ENCODE measurements at regions not wholly inside any gene's neighbourhood (a gene's known extent, or its start where the extent isn't known, plus 50 kb on each side); places are given as distances from the start of the nearest gene placed in this dataset.
"Not testable (repeated sequence)": the region's sequence is repeated elsewhere in the genome, so short reads cannot be mapped to it uniquely, and the experiment has no call there.

DNA sequence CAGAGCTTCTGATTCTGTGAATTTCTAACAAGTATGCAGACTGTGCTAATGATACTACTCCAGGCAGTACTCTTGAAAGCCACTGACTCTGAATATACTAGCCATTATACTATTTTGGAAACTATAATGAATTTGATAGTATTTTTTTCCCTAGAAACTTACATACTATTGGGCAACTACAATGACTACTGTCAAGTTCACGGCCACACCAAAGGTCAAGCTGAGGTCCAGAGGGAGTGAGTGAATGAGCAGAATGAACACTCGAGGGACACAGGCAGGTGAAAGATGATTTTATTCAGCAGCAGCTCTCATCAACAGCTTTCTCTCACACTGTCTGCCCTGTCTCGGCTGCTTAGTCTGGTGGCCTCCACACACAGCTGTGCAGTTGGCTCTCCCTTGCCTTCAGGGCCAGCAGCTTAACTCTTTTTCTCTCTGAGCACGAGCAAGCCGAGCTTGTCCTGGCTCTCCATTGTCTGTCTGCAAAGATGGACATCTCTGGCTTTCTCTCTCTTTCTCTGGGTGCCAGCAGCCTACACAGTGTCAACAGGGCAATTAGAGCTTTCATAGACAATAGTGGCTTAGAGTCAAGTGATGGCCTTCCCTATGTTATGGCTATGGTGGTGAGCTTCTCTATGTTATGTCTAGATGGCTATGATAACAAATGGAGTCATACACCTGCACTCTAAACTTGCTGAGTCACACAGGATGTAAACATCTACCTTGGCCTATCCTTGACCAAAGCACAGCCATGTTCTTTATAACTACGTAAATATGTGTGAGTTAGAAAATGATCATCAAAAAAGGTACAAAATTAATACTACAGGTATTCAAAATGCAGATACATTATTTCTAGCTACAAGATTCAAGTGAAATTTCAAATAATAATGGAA is 362.4 kb downstream of the CGGBP1 start:
- TF ChIP-seq CTCF (conservative IDR thresholded peaks at IDR 0.05; ENCODE audit: low read depth), result no peak
- DNase-seq (ENCODE audit: low spot score), result no peak
- CTCF ChIA-PET, result no interaction called here
- POLR2A ChIA-PET (ENCODE audit: low non-redundant PET), result no interaction called here
- H3K27ac ChIP-seq, result no peak overlapping the region

GRCh38 chr3:87694678-87695077 is 364.1 kb downstream of the CGGBP1 start:
- ChIA-PET CTCF (no interaction called here), POLR2A (ENCODE audit: low non-redundant PET) (no interaction called here)
- no peak overlapping the region for H3K27ac ChIP-seq
- DNase-seq (ENCODE audit: low spot score), result no peak
- TF ChIP-seq CTCF (conservative IDR thresholded peaks at IDR 0.05; ENCODE audit: low read depth), result no peak

DNA sequence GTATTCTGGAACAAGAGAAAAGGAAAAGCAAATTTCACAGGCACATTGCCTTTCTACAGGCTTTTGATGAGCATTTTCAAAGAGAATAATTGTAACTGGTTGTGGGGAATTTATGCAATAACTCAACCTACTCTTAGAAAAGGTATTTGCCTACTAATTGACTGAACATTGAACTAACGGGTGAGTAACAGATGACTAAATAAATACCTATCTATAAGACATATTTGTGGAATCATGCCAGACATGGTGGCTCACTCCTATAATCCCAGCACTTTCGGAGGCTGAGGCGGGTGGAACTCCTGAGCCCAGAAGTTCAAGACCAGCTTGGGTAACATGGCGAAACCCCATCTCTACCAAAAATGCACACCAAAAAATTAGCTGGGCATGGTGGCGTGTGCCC is 367.7 kb downstream of the CGGBP1 start:
- no peak overlapping the region for H3K27ac ChIP-seq
- POLR2A ChIA-PET (ENCODE audit: low non-redundant PET), result no interaction called here
- CTCF ChIA-PET, result no interaction called here
- peak; percentile 28 for DNase-seq (ENCODE audit: low spot score)
- no peak for TF ChIP-seq CTCF (conservative IDR thresholded peaks at IDR 0.05; ENCODE audit: low read depth)

DNA sequence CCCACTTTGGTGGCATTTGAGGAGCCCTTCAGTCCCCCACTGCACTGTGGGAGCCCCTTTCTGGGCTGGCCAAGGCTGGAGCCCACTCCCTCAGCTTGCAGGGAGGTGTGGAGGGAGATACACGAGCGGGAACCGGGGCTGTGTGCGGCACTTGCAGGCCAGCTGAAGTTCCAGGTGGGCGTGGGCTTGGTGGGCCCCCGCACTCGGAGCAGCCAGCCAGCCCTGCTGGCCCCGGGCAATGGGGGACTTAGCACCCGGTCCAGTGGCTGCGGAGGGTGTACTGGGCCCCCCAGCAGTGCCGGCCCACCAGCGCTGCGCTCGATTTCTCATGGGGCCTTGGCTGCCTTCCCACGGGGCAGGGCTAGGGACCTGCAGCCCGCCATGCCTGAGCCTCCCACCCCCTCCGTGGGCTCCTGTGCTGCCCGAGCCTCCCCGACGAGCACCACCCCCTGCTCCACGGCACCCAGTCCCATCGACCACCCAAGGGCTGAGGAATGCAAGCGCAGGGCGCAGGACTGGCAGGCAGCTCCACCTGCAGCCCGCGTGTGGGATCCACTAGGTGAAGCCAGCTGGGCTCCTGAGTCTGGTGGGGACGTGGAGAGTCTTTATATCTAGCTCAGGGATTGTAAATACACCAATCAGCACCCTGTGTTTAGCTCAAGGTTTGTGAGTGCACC is 379.7 kb downstream of the CGGBP1 start:
- CTCF ChIA-PET; POLR2A ChIA-PET (ENCODE audit: low non-redundant PET); H3K27ac ChIP-seq; DNase-seq (ENCODE audit: low spot score): not testable (repeated sequence)

GRCh38 chr3:87674397-87675161 is 384.2 kb downstream of the CGGBP1 start:
- TF ChIP-seq CTCF (conservative IDR thresholded peaks at IDR 0.05; ENCODE audit: low read depth), result no peak
- H3K27ac ChIP-seq, result no peak overlapping the region
- ChIA-PET CTCF (no interaction called here), POLR2A (ENCODE audit: low non-redundant PET) (no interaction called here)
- DNase-seq (ENCODE audit: low spot score), result no peak

DNA sequence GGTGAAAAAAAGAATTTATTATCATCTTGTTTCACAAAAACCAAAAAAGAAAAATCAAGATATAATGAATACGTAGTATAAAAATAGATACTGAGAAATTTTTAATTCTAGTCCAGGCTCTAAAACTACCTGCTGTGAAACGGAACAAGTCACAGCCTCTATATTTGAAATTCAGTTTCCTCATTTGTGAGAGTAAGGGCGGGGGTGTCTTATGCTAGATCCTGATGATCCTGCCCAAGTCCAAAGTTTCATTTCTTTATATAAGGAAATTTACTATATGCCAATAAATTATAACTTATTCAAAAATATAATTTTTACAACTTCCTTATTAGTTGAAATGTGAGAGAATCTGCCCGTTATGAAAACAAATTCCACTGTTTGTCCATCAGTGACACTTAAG is 385.7 kb downstream of the CGGBP1 start:
- POLR2A ChIA-PET (ENCODE audit: low non-redundant PET), result no interaction called here
- CTCF ChIA-PET, result no interaction called here
- TF ChIP-seq CTCF (conservative IDR thresholded peaks at IDR 0.05; ENCODE audit: low read depth), result no peak
- no peak overlapping the region for H3K27ac ChIP-seq
- no peak for DNase-seq (ENCODE audit: low spot score)
